ENCODE measurements at regions not wholly inside any gene's neighbourhood (a gene's known extent, or its start where the extent isn't known, plus 50 kb on each side); places are given as distances from the start of the nearest gene placed in this dataset.

GRCh38 chr7:155213955-155214740 is 83.5 kb upstream of the INSIG1 start:
- H3K4me3 ChIP-seq (ENCODE audit: control insufficient read depth, low read depth, low read length), result peak overlapping the region; percentile 26
- DNase-seq (ENCODE audit: low read depth), result no peak
- no peak for TF ChIP-seq CTCF (IDR thresholded peaks at IDR 0.05; ENCODE audit: control insufficient read depth, insufficient read depth, low read depth, low read length, missing control alignments)

- H3K4me3 ChIP-seq (ENCODE audit: control insufficient read depth, low read depth, low read length), result no peak overlapping the region
- TF ChIP-seq CTCF (IDR thresholded peaks at IDR 0.05; ENCODE audit: control insufficient read depth, insufficient read depth, low read depth, low read length, missing control alignments), result no peak
- no peak for DNase-seq (ENCODE audit: low read depth)
Observed at GRCh38 chr7:155215576-155216325, 81.9 kb upstream of the INSIG1 start.

GRCh38 chr7:155216475-155217272 is 81.0 kb upstream of the INSIG1 start:
- TF ChIP-seq CTCF (IDR thresholded peaks at IDR 0.05; ENCODE audit: control insufficient read depth, insufficient read depth, low read depth, low read length, missing control alignments), result peak; percentile 33
- no peak for DNase-seq (ENCODE audit: low read depth)
- no peak overlapping the region for H3K4me3 ChIP-seq (ENCODE audit: control insufficient read depth, low read depth, low read length)

GRCh38 chr7:155217634-155218033 is 80.0 kb upstream of the INSIG1 start:
- no peak for DNase-seq (ENCODE audit: low read depth)
- no peak overlapping the region for H3K4me3 ChIP-seq (ENCODE audit: control insufficient read depth, low read depth, low read length)
- TF ChIP-seq CTCF (IDR thresholded peaks at IDR 0.05; ENCODE audit: control insufficient read depth, insufficient read depth, low read depth, low read length, missing control alignments), result no peak

GRCh38 chr7:155218276-155219153 is 79.2 kb upstream of the INSIG1 start:
- no peak overlapping the region for H3K4me3 ChIP-seq (ENCODE audit: control insufficient read depth, low read depth, low read length)
- DNase-seq (ENCODE audit: low read depth), result no peak
- no peak for TF ChIP-seq CTCF (IDR thresholded peaks at IDR 0.05; ENCODE audit: control insufficient read depth, insufficient read depth, low read depth, low read length, missing control alignments)

- TF ChIP-seq CTCF (IDR thresholded peaks at IDR 0.05; ENCODE audit: control insufficient read depth, insufficient read depth, low read depth, low read length, missing control alignments), result no peak
- DNase-seq (ENCODE audit: low read depth), result no peak
- no peak overlapping the region for H3K4me3 ChIP-seq (ENCODE audit: control insufficient read depth, low read depth, low read length)
Observed at GRCh38 chr7:155219154-155219531, 78.5 kb upstream of the INSIG1 start.

All from AG09309 (cell line).